ENCODE measurements at regions not wholly inside any gene's neighbourhood (a gene's known extent, or its start where the extent isn't known, plus 50 kb on each side); places are given as distances from the start of the nearest gene placed in this dataset.

GRCh38 chr2:81238462-81238861 lies 933.9 kb upstream of the LRRTM1 start:
- TF ChIP-seq CTCF (IDR thresholded peaks at IDR 0.05), result no peak
- TF ChIP-seq POLR2A (IDR thresholded peaks at IDR 0.05), result no peak

Measured in testis (tissue), 2 donors.